Right renal pelvis (tissue), 4 donors: ENCODE measurements at regions not wholly inside any gene's neighbourhood (a gene's known extent, or its start where the extent isn't known, plus 50 kb on each side); places are given as distances from the start of the nearest gene placed in this dataset.

Experiments
- DNase-seq, 4 donors: peaks; one replicate each; pipeline ENCODE4 v3.0.0-alpha.2; 2013; ENCODE audit warnings: low read depth in 4 of 4, low spot score in 3 of 4, missing footprints in 1 of 4

GRCh38 chr4:12884846-12885796 is 599.0 kb downstream of the RAB28 start:
- peak in 1 of 4 donors; percentile 3 for DNase-seq

GRCh38 chr4:12881945-12882584 is 602.1 kb downstream of the RAB28 start:
- no peak for DNase-seq

GRCh38 chr4:12880844-12881243 is 603.3 kb downstream of the RAB28 start:
- no peak for DNase-seq

GRCh38 chr4:12879496-12879895 is 604.6 kb downstream of the RAB28 start:
- no peak for DNase-seq

- no peak for DNase-seq
These were observed 608.4 kb downstream of the RAB28 start for GRCh38 chr4:12875640-12876243.

- no peak for DNase-seq
These were observed 610.8 kb downstream of the RAB28 start for GRCh38 chr4:12873351-12873750.

- DNase-seq: no peak
These were observed 622.7 kb downstream of the RAB28 start for GRCh38 chr4:12861422-12861821.

GRCh38 chr4:12852338-12853307 is 631.5 kb downstream of the RAB28 start:
- DNase-seq: peak; percentile 35 to 62 (median 48)

GRCh38 chr4:12846368-12846767 is 637.8 kb downstream of the RAB28 start:
- no peak for DNase-seq

- DNase-seq: no peak
These were observed 640.0 kb downstream of the RAB28 start for GRCh38 chr4:12844141-12844540.

GRCh38 chr4:12827966-12828365 is 656.2 kb downstream of the RAB28 start:
- no peak for DNase-seq

GRCh38 chr4:12791536-12791935 is 692.6 kb downstream of the RAB28 start:
- DNase-seq: no peak

GRCh38 chr4:12787261-12787660 is 696.9 kb downstream of the RAB28 start:
- no peak for DNase-seq

GRCh38 chr4:12778706-12779105 is 705.4 kb downstream of the RAB28 start:
- no peak for DNase-seq

GRCh38 chr4:12778191-12778590 is 705.9 kb downstream of the RAB28 start:
- DNase-seq: no peak

- DNase-seq: no peak
These were observed 713.8 kb downstream of the RAB28 start for GRCh38 chr4:12770351-12770750.

- no peak for DNase-seq
These were observed 722.4 kb downstream of the RAB28 start for GRCh38 chr4:12761694-12762093.

- no peak for DNase-seq
These were observed 737.0 kb downstream of the RAB28 start for GRCh38 chr4:12747154-12747553.

GRCh38 chr4:12746221-12746620 is 737.9 kb downstream of the RAB28 start:
- DNase-seq: no peak

- DNase-seq: no peak
These were observed 749.6 kb downstream of the RAB28 start for GRCh38 chr4:12734586-12734985.
